ENCODE measurements at regions not wholly inside any gene's neighbourhood (a gene's known extent, or its start where the extent isn't known, plus 50 kb on each side); places are given as distances from the start of the nearest gene placed in this dataset.
"Not testable (repeated sequence)": the region's sequence is repeated elsewhere in the genome, so short reads cannot be mapped to it uniquely, and the experiment has no call there.

GRCh38 chr6:78533426-78533825 is 333.9 kb upstream of the IRAK1BP1 start:
- no peaks in the 10 kb centered on the region for H3K36me3 ChIP-seq (ENCODE audit: low read length)
- no peak overlapping the region for H2AFZ ChIP-seq (ENCODE audit: low read depth, low read length, severe bottlenecking)
- no peak for TF ChIP-seq EZH2phosphoT487 (conservative IDR thresholded peaks at IDR 0.05; ENCODE audit: low read length)
- TF ChIP-seq CTCF (IDR thresholded peaks at IDR 0.05; ENCODE audit: insufficient read depth, low read length, poor library complexity, severe bottlenecking): no peak
- H3K9me3 ChIP-seq (ENCODE audit: insufficient read depth, low read length): no peaks in the 10 kb centered on the region
- no peak overlapping the region for H3K4me2 ChIP-seq (ENCODE audit: low read depth, low read length, poor library complexity, severe bottlenecking)
- no peak overlapping the region for H3K4me3 ChIP-seq (ENCODE audit: insufficient read depth, low read length, poor library complexity, severe bottlenecking)
- H3F3A ChIP-seq (ENCODE audit: insufficient read depth): no peaks in the 10 kb centered on the region
- no peaks in the 10 kb centered on the region for H3K9me2 ChIP-seq (replicated peaks; ENCODE audit: insufficient read depth, low read length)
- no peaks in the 10 kb centered on the region for H4K20me1 ChIP-seq (ENCODE audit: low read depth, low read length)
- no peak overlapping the region for H3K27ac ChIP-seq (ENCODE audit: low read depth, low read length)
- no peak overlapping the region for H3K9ac ChIP-seq (ENCODE audit: low read length)
- no peaks in the 10 kb centered on the region for H3K79me2 ChIP-seq (ENCODE audit: insufficient read depth, low read length)
- no peaks in the 10 kb centered on the region for H3K27me3 ChIP-seq (ENCODE audit: low read length)

DNA sequence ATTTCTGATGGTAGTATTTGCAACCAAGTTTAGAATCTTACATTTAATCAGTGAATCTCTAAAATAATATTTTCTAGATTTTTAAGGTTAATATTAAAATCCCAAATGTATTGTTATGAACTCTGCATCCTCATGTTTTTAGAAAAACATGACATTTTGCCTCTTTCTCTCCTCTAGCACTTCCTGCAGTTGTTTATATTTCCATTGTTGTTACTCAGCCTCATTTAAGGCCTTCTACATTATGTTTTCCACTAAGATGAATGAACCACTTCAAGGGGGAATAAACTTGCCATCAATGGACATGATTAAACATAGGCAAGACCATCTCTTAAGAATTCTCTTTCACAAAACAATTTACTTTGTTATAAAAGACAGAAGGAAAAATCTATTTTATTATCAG is 333.5 kb upstream of the IRAK1BP1 start:
- H3K9me3 ChIP-seq (ENCODE audit: insufficient read depth, low read length): no peaks in the 10 kb centered on the region
- no peak overlapping the region for H2AFZ ChIP-seq (ENCODE audit: low read depth, low read length, severe bottlenecking)
- H3K4me2 ChIP-seq (ENCODE audit: low read depth, low read length, poor library complexity, severe bottlenecking): no peak overlapping the region
- no peaks in the 10 kb centered on the region for H3F3A ChIP-seq (ENCODE audit: insufficient read depth)
- TF ChIP-seq CTCF (IDR thresholded peaks at IDR 0.05; ENCODE audit: insufficient read depth, low read length, poor library complexity, severe bottlenecking) (no peak), EZH2phosphoT487 (conservative IDR thresholded peaks at IDR 0.05; ENCODE audit: low read length) (no peak)
- no peaks in the 10 kb centered on the region for H3K36me3 ChIP-seq (ENCODE audit: low read length)
- H3K4me3 ChIP-seq (ENCODE audit: insufficient read depth, low read length, poor library complexity, severe bottlenecking): no peak overlapping the region
- H3K9me2 ChIP-seq (replicated peaks; ENCODE audit: insufficient read depth, low read length): no peaks in the 10 kb centered on the region
- no peaks in the 10 kb centered on the region for H3K27me3 ChIP-seq (ENCODE audit: low read length)
- no peaks in the 10 kb centered on the region for H3K79me2 ChIP-seq (ENCODE audit: insufficient read depth, low read length)
- no peak overlapping the region for H3K9ac ChIP-seq (ENCODE audit: low read length)
- H3K27ac ChIP-seq (ENCODE audit: low read depth, low read length): no peak overlapping the region
- no peaks in the 10 kb centered on the region for H4K20me1 ChIP-seq (ENCODE audit: low read depth, low read length)

GRCh38 chr6:78538002-78538401 is 329.3 kb upstream of the IRAK1BP1 start:
- Histone ChIP-seq H3F3A (ENCODE audit: insufficient read depth) (no peaks in the 10 kb centered on the region), H3K9me3 (ENCODE audit: insufficient read depth, low read length) (no peaks in the 10 kb centered on the region), H3K4me2 (ENCODE audit: low read depth, low read length, poor library complexity, severe bottlenecking) (no peak overlapping the region), H3K9me2 (replicated peaks; ENCODE audit: insufficient read depth, low read length) (no peaks in the 10 kb centered on the region), H3K79me2 (ENCODE audit: insufficient read depth, low read length) (no peaks in the 10 kb centered on the region), H3K36me3 (ENCODE audit: low read length) (no peaks in the 10 kb centered on the region), H2AFZ (ENCODE audit: low read depth, low read length, severe bottlenecking) (no peak overlapping the region), H3K27ac (ENCODE audit: low read depth, low read length) (no peak overlapping the region), H4K20me1 (ENCODE audit: low read depth, low read length) (no peaks in the 10 kb centered on the region), H3K27me3 (ENCODE audit: low read length) (no peaks in the 10 kb centered on the region), H3K4me3 (ENCODE audit: insufficient read depth, low read length, poor library complexity, severe bottlenecking) (no peak overlapping the region), H3K9ac (ENCODE audit: low read length) (no peak overlapping the region)
- TF ChIP-seq EZH2phosphoT487 (conservative IDR thresholded peaks at IDR 0.05; ENCODE audit: low read length): no peak
- TF ChIP-seq CTCF (IDR thresholded peaks at IDR 0.05; ENCODE audit: insufficient read depth, low read length, poor library complexity, severe bottlenecking): no peak

DNA sequence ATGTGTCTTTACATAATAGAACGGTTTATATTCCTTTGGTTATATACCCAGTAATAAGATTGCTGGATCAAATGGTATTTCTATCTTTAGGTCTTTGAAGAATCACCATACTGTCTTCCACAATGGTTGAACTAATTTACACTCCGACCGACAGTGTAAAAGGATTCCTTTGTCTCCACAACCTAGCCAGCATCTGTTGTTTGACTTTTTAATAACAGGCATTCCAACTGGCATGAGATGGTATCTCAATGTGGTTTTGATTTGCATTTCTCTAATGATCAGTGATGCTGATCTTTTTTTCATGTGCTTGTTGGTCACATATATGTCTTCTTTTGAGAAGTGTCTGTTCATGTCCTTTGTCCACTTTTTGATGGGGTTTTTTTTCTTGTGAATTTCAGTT is 319.7 kb upstream of the IRAK1BP1 start:
- not testable (repeated sequence) for H3K9ac ChIP-seq (ENCODE audit: low read length); H3K27ac ChIP-seq (ENCODE audit: low read depth, low read length); H3K27me3 ChIP-seq (ENCODE audit: low read length); H3K4me2 ChIP-seq (ENCODE audit: low read depth, low read length, poor library complexity, severe bottlenecking); H3K9me2 ChIP-seq (replicated peaks; ENCODE audit: insufficient read depth, low read length); H2AFZ ChIP-seq (ENCODE audit: low read depth, low read length, severe bottlenecking); H3K9me3 ChIP-seq (ENCODE audit: insufficient read depth, low read length); H3K4me3 ChIP-seq (ENCODE audit: insufficient read depth, low read length, poor library complexity, severe bottlenecking); H4K20me1 ChIP-seq (ENCODE audit: low read depth, low read length); H3K36me3 ChIP-seq (ENCODE audit: low read length); H3K79me2 ChIP-seq (ENCODE audit: insufficient read depth, low read length); H3F3A ChIP-seq (ENCODE audit: insufficient read depth)

All from SU-DHL-6 (cell line).